PC-3 (cell line): ENCODE measurements at regions not wholly inside any gene's neighbourhood (a gene's known extent, or its start where the extent isn't known, plus 50 kb on each side); places are given as distances from the start of the nearest gene placed in this dataset.
A peak's percentile ranks its signal among the peaks of the same experiment; 100 is the strongest.

Source experiments
- ATAC-seq: fragments of 200-7000 bp; cut with Tn5 transposase; 2 replicates; pipeline ENCODE4 v1.9.1; 2020; ENCODE audit warnings: mild to moderate bottlenecking, moderate library complexity
- BruUV-seq: library from RNA; stranded (reverse); fragments of 400-500 nt; replicated peaks from 2 replicates; lab custom pipeline; 2021; lab: Mats Ljungman, UMichigan
- CTCF ChIA-PET: fragments of 300-600 bp; sonication (Branson Sonifier 250); formaldehyde crosslinking; loops from one replicate; lab custom pipeline; 2022; ENCODE audit warnings: antibody characterized with exemption; lab: Charles Lee
- POLR2A ChIA-PET: fragments of 300-600 bp; sonication (Branson Sonifier 250); formaldehyde crosslinking; loops from one replicate; lab custom pipeline; 2022; ENCODE audit warnings: antibody characterized with exemption; ENCODE audit not compliant: unreplicated experiment; lab: Charles Lee
- DNase-seq: peaks from one replicate; pipeline ENCODE4 v3.0.0-alpha.2; 2015
- H2AFZ ChIP-seq: fragments of 300-600 bp; sonication (generic); 2 replicates; pipeline ENCODE4 v1.6.0; 2016; ENCODE audit warnings: antibody characterized with exemption, low read length
- H3F3A ChIP-seq: fragments of 300-600 bp; sonication (generic); one replicate; pipeline ENCODE4 v1.6.0; 2017; ENCODE audit warnings: antibody characterized with exemption, low read length, control low read depth, mild to moderate bottlenecking; ENCODE audit not compliant: unreplicated experiment
- H3K27ac ChIP-seq: fragments of 300-600 bp; sonication (generic); 2 replicates; pipeline ENCODE4 v1.5.1; 2016; ENCODE audit warnings: mild to moderate bottlenecking, low read length
- H3K27me3 ChIP-seq: fragments of 300-600 bp; sonication (generic); 2 replicates; pipeline ENCODE4 v1.6.1; 2016; ENCODE audit warnings: low read length, mixed read lengths
- H3K36me3 ChIP-seq: fragments of 300-600 bp; sonication (generic); 2 replicates; pipeline ENCODE4 v1.6.1; 2016; ENCODE audit warnings: low read depth, mixed run types, low read length, mixed read lengths
- H3K4me1 ChIP-seq: fragments of 300-600 bp; sonication (generic); 2 replicates; pipeline ENCODE4 v1.5.1; 2016; ENCODE audit warnings: low read length; ENCODE audit not compliant: insufficient read depth
- H3K4me2 ChIP-seq: fragments of 300-600 bp; sonication (generic); 2 replicates; pipeline ENCODE4 v1.6.0; 2016; ENCODE audit warnings: low read length
- H3K4me3 ChIP-seq: fragments of 300-600 bp; sonication (generic); 2 replicates; pipeline ENCODE4 v1.5.1; 2016; ENCODE audit warnings: mild to moderate bottlenecking, low read length, mixed read lengths
- H3K79me2 ChIP-seq: fragments of 300-600 bp; sonication (generic); 2 replicates; pipeline ENCODE4 v1.6.1; 2017; ENCODE audit warnings: low read length, mixed read lengths
- H3K9ac ChIP-seq: fragments of 300-600 bp; sonication (generic); 2 replicates; pipeline ENCODE4 v1.6.0; 2016; ENCODE audit warnings: mild to moderate bottlenecking, low read length
- H3K9me2 ChIP-seq: fragments of 300-600 bp; sonication (generic); replicated peaks from 2 replicates; pipeline ENCODE4 v1.6.1; 2016; ENCODE audit warnings: mixed run types, low read length, mixed read lengths
- H3K9me3 ChIP-seq: fragments of 300-600 bp; sonication (generic); 2 replicates; pipeline ENCODE4 v1.6.1; 2016; ENCODE audit warnings: low read length, mixed read lengths
- H4K20me1 ChIP-seq: fragments of 300-600 bp; sonication (generic); 2 replicates; pipeline ENCODE4 v1.6.1; 2016; ENCODE audit warnings: low read length, mixed read lengths
- CTCF ChIP-seq: fragments of 300-600 bp; sonication (generic); conservative IDR thresholded peaks from 2 replicates; pipeline ENCODE4 v1.5.1; 2017; ENCODE audit warnings: antibody characterized with exemption, low read depth, mild to moderate bottlenecking, low read length
- EZH2 ChIP-seq: fragments of 300-600 bp; sonication (generic); IDR thresholded peaks from one replicate; pipeline ENCODE4 v1.6.1; 2017; ENCODE audit warnings: antibody characterized with exemption, mild to moderate bottlenecking, low read length; ENCODE audit not compliant: unreplicated experiment
- EZH2phosphoT487 ChIP-seq: fragments of 300-600 bp; sonication (generic); IDR thresholded peaks from 2 replicates; pipeline ENCODE4 v1.6.1; 2018; ENCODE audit warnings: mild to moderate bottlenecking, antibody characterized with exemption, low read length, borderline replicate concordance
- intact Hi-C: fragments of 100-400 bp; cut with micrococcal nuclease; formaldehyde crosslinking; loops from 2 replicates; pipeline ENCODE4 v1.9.0; 2023

GRCh38 chr1:91575909-91576519 is 75.4 kb downstream of the CDC7 start:
- ATAC-seq (peak; percentile 50), DNase-seq (peak; percentile 18)
- 0 out of 2 replicates have a peak, but pooled peaks cover 4% of the 10 kb centered on the region for H3K4me1 ChIP-seq
- no peaks in the 10 kb centered on the region for H3K9me2 ChIP-seq
- BruUV-seq: no TSS peak
- H3K9me3 ChIP-seq: no peaks in the 10 kb centered on the region
- intact Hi-C loops: no loop called here
- no peaks in the 10 kb centered on the region for H3K79me2 ChIP-seq
- H3K4me2 ChIP-seq: no peak overlapping the region
- ChIA-PET CTCF (no interaction called here), POLR2A (no interaction called here)
- no peak for TF ChIP-seq EZH2phosphoT487
- TF ChIP-seq CTCF: no peak
- TF ChIP-seq EZH2: no peak
- H3K4me3 ChIP-seq: no peak overlapping the region
- no peak overlapping the region for H3K27ac ChIP-seq
- H2AFZ ChIP-seq: no peak overlapping the region
- H3K9ac ChIP-seq: no peak overlapping the region
- no peaks in the 10 kb centered on the region for H4K20me1 ChIP-seq
- no peaks in the 10 kb centered on the region for H3F3A ChIP-seq
- no peaks in the 10 kb centered on the region for H3K36me3 ChIP-seq
- no peaks in the 10 kb centered on the region for H3K27me3 ChIP-seq

GRCh38 chr1:91578320-91579109 is 77.9 kb downstream of the CDC7 start:
- Histone ChIP-seq H3K4me3 (no peak overlapping the region), H3K27ac (no peak overlapping the region), H3K79me2 (no peaks in the 10 kb centered on the region), H4K20me1 (no peaks in the 10 kb centered on the region), H3K4me1 (peaks cover 20% of the 10 kb centered on the region), H2AFZ (no peak overlapping the region), H3K27me3 (no peaks in the 10 kb centered on the region), H3F3A (no peaks in the 10 kb centered on the region), H3K36me3 (no peaks in the 10 kb centered on the region), H3K9ac (no peak overlapping the region), H3K9me2 (0 out of 2 replicates have a peak, but pooled peaks cover 3% of the 10 kb centered on the region), H3K9me3 (no peaks in the 10 kb centered on the region), H3K4me2 (no peak overlapping the region)
- BruUV-seq: no TSS peak
- DNase-seq (peak; percentile 35), ATAC-seq (no peak)
- POLR2A ChIA-PET: no interaction called here
- CTCF ChIA-PET: no interaction called here
- TF ChIP-seq EZH2phosphoT487 (no peak), EZH2 (no peak), CTCF (no peak)
- intact Hi-C loops: no loop called here
